Chondrocyte (in vitro differentiated cells): ENCODE measurements at regions not wholly inside any gene's neighbourhood (a gene's known extent, or its start where the extent isn't known, plus 50 kb on each side); places are given as distances from the start of the nearest gene placed in this dataset.

Source experiments
- DNase-seq: peaks from one replicate; pipeline ENCODE4 v3.0.0; 2021; ENCODE audit warnings: mixed read lengths, low spot score
- H3K27ac Mint-ChIP-seq: one replicate; pipeline ENCODE4 v1.8.0; 2021; ENCODE audit warnings: mild to moderate bottlenecking, moderate library complexity, mixed read lengths; ENCODE audit not compliant: unreplicated experiment
- H3K27me3 Mint-ChIP-seq: 2 replicates; pipeline ENCODE4 v1.8.0; 2021; ENCODE audit warnings: low read depth, mixed read lengths
- H3K36me3 Mint-ChIP-seq: 2 replicates; pipeline ENCODE4 v1.8.0; 2021; ENCODE audit warnings: low read depth, mixed read lengths
- H3K4me1 Mint-ChIP-seq: 2 replicates; pipeline ENCODE4 v1.8.0; 2021; ENCODE audit warnings: low read depth, mild to moderate bottlenecking, mixed read lengths
- H3K4me3 Mint-ChIP-seq: one replicate; pipeline ENCODE4 v1.8.0; 2021; ENCODE audit warnings: mild to moderate bottlenecking, moderate library complexity, mixed read lengths; ENCODE audit not compliant: unreplicated experiment
- H3K9me3 Mint-ChIP-seq: 2 replicates; pipeline ENCODE4 v1.8.0; 2021; ENCODE audit warnings: low read depth, mixed read lengths
- TF ChIP-seq, protein P1 (sequence below): fragments of 200-600 bp; sonication (generic); IDR thresholded peaks from 2 replicates; pipeline ENCODE4 v1.5.0; 2021; ENCODE audit warnings: antibody characterized with exemption, mild to moderate bottlenecking, moderate library complexity

DNA sequence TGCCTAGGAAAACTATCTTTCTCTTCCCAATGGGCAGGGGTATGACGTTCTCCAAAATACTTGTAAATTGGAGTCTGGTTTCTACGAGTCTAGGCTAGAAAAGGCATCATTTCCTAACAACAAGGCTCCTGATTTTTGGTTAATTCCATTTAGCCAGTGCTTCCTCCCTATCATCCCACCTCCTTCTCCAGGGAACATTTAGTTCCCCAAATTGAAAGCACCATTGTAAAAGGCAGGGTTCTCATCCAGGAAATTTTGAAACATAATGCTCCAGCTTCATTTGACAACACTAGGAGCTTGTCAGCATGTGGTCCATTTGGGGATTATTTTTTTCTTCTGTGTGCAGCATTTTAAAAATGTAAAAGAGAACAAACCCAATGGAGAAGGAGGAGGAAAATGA lies 256.5 kb upstream of the GRIA1 start:
- TF ChIP-seq, protein P1, sequence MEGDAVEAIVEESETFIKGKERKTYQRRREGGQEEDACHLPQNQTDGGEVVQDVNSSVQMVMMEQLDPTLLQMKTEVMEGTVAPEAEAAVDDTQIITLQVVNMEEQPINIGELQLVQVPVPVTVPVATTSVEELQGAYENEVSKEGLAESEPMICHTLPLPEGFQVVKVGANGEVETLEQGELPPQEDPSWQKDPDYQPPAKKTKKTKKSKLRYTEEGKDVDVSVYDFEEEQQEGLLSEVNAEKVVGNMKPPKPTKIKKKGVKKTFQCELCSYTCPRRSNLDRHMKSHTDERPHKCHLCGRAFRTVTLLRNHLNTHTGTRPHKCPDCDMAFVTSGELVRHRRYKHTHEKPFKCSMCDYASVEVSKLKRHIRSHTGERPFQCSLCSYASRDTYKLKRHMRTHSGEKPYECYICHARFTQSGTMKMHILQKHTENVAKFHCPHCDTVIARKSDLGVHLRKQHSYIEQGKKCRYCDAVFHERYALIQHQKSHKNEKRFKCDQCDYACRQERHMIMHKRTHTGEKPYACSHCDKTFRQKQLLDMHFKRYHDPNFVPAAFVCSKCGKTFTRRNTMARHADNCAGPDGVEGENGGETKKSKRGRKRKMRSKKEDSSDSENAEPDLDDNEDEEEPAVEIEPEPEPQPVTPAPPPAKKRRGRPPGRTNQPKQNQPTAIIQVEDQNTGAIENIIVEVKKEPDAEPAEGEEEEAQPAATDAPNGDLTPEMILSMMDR = no peak
- Mint-ChIP-seq H3K4me3 (no peak overlapping the region), H3K9me3 (no peaks in the 10 kb centered on the region), H3K36me3 (no peaks in the 10 kb centered on the region), H3K27ac (no peak overlapping the region), H3K27me3 (peaks cover 5% of the 10 kb centered on the region), H3K4me1 (no peaks in the 10 kb centered on the region)
- DNase-seq = no peak

DNA sequence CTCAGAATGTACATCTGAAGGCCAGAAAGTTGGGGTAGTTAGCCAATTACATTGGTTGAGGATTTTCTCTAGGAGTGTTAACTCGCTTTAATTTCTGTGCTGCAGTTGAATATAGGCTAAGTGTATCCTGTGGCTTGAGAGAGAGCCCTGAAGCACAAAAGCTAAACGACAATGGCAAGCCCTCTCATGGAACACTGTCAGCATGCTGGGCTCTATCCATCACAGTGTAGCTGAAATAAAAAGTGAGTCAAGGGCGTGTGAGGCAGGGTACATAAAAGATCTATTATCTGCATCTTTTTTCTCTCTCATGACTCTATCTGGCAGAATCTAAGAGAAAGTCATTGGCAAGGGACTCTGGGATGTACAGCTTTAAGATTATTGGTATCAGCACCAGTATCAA lies 254.2 kb upstream of the GRIA1 start:
- Mint-ChIP-seq H3K36me3 (no peaks in the 10 kb centered on the region), H3K4me1 (no peaks in the 10 kb centered on the region), H3K27ac (no peak overlapping the region), H3K4me3 (no peak overlapping the region), H3K9me3 (no peaks in the 10 kb centered on the region), H3K27me3 (peaks cover 2% of the 10 kb centered on the region)
- TF ChIP-seq, protein P1 = no peak
- DNase-seq = no peak

DNA sequence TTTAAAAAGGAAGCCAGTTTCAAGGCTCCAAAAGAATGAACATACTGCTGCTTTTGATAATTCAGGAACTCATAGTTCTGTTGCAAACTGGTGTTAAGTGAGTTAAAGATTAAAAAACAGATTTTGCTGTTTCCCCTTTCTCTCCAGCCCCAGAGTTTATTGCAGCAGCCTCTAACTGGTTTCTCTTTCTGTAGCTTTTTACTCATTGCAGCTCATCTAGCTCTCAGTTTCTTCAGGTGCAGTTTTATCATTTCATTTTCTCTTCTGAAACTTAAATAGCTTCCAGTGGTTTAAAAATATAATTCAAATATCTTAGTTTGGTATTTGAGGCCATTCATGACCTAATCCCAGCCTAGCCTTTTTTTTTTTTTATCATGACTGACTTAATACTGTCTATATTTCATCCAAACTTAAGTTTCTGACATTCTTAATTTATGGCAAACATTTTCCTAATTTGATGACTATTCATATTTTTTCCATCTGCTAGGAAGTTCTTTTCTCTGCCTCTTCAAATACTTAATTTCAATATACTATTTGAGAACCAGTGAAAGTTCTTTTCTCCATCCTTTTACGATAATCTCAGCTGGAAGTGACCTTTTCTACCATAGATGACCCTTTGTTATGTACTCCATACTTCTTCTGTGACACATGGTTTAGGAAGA lies 252.7 kb upstream of the GRIA1 start:
- DNase-seq = no peak
- Mint-ChIP-seq H3K27me3 (no peaks in the 10 kb centered on the region), H3K4me1 (no peaks in the 10 kb centered on the region), H3K27ac (no peak overlapping the region), H3K9me3 (no peaks in the 10 kb centered on the region), H3K36me3 (no peaks in the 10 kb centered on the region), H3K4me3 (no peak overlapping the region)
- TF ChIP-seq, protein P1 = no peak

DNA sequence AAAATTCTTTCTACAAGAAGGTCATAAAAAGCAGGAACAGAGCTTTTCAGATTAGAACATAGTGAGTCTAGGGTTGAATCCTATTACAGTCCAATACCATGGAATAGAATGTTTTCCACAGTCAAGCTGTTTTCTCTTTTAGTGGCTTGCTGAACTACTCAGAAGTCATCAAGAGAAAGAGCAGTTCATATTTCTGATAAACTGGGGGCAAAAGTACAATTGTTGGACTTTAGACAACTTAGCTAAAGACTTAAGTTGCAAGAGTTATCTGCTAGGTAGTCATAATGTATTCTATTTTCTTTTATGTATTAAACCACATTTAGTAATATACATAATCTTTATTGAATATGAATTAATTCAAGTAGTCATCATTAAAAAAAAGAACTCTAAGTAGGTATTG lies 233.1 kb upstream of the GRIA1 start:
- Mint-ChIP-seq H3K4me1 (no peaks in the 10 kb centered on the region), H3K36me3 (no peaks in the 10 kb centered on the region), H3K27ac (no peak overlapping the region), H3K9me3 (peaks cover 5% of the 10 kb centered on the region), H3K4me3 (no peak overlapping the region), H3K27me3 (peaks cover 2% of the 10 kb centered on the region)
- DNase-seq = no peak
- TF ChIP-seq, protein P1 = no peak

DNA sequence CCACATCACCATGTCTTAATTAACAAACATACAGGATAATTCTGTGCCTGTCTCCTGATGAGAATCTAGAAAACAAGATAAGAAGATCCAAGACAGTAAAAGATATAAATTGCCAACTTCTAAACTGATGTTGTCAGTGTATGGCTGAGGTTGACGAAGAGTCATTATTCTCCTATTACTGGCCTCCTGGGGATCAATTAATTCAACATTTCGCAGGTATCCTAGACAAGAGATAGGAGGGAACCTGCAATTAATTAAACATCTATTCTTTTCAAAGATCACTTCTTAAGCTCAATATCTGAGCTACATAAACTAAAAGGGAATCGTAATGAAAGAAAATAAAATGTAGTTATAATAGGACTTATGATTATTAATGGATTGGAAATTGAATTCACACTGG lies 232.0 kb upstream of the GRIA1 start:
- peaks cover under 1% of the 10 kb centered on the region for H3K9me3 Mint-ChIP-seq
- no peaks in the 10 kb centered on the region for H3K4me1 Mint-ChIP-seq
- H3K27ac Mint-ChIP-seq = no peak overlapping the region
- no peaks in the 10 kb centered on the region for H3K36me3 Mint-ChIP-seq
- peaks cover 2% of the 10 kb centered on the region for H3K27me3 Mint-ChIP-seq
- no peak overlapping the region for H3K4me3 Mint-ChIP-seq
- no peak for DNase-seq
- TF ChIP-seq, protein P1 = no peak
